ENCODE measurements at regions not wholly inside any gene's neighbourhood (a gene's known extent, or its start where the extent isn't known, plus 50 kb on each side); places are given as distances from the start of the nearest gene placed in this dataset.

- Histone ChIP-seq H3K27me3 (no peaks in the 10 kb centered on the region), H3K4me1 (ENCODE audit: insufficient read depth) (no peaks in the 10 kb centered on the region), H3K4me3 (no peak overlapping the region), H3K36me3 (no peaks in the 10 kb centered on the region), H3K9me3 (no peaks in the 10 kb centered on the region), H3K27ac (no peak overlapping the region)
- WGBS, 3 donors: 33 to 54% (median 51%) methylated on average over 5 of the region's 5 CpGs
- TF ChIP-seq EP300 (IDR thresholded peaks at IDR 0.05) (no peak), POLR2A (IDR thresholded peaks at IDR 0.05) (no peak), CTCF (IDR thresholded peaks at IDR 0.05) (no peak)
- intact Hi-C loops (cut with DNase I): no loop called here
- no peak for DNase-seq
These were observed 295.8 kb downstream of the GABRB3 start for GRCh38 chr15:26477044-26477443.

GRCh38 chr15:26475554-26475953, 297.3 kb downstream of the GABRB3 start:
- intact Hi-C loops (cut with DNase I): no loop called here
- Histone ChIP-seq H3K4me1 (ENCODE audit: insufficient read depth) (no peaks in the 10 kb centered on the region), H3K36me3 (no peaks in the 10 kb centered on the region), H3K27ac (no peak overlapping the region), H3K27me3 (no peaks in the 10 kb centered on the region), H3K9me3 (no peaks in the 10 kb centered on the region), H3K4me3 (no peak overlapping the region)
- TF ChIP-seq POLR2A (IDR thresholded peaks at IDR 0.05) (no peak), EP300 (IDR thresholded peaks at IDR 0.05) (no peak), CTCF (IDR thresholded peaks at IDR 0.05) (no peak)
- DNase-seq: no peak
- WGBS, 3 donors: 51 to 63% (median 56%) methylated on average over 7 of the region's 7 CpGs

GRCh38 chr15:26472661-26473060, 300.2 kb downstream of the GABRB3 start:
- no peaks in the 10 kb centered on the region for H3K4me1 ChIP-seq (ENCODE audit: insufficient read depth)
- H3K27me3 ChIP-seq: no peaks in the 10 kb centered on the region
- H3K9me3 ChIP-seq: no peaks in the 10 kb centered on the region
- H3K36me3 ChIP-seq: no peaks in the 10 kb centered on the region
- TF ChIP-seq EP300 (IDR thresholded peaks at IDR 0.05) (no peak), POLR2A (IDR thresholded peaks at IDR 0.05) (no peak), CTCF (IDR thresholded peaks at IDR 0.05) (no peak)
- no peak overlapping the region for H3K27ac ChIP-seq
- no peak for DNase-seq
- intact Hi-C loops (cut with DNase I): no loop called here
- H3K4me3 ChIP-seq: no peak overlapping the region
- WGBS, 3 donors: 72 to 76% (median 75%) methylated on average over 5 of the region's 5 CpGs

GRCh38 chr15:26461847-26462608, 310.8 kb downstream of the GABRB3 start:
- Histone ChIP-seq H3K4me3 (no peak overlapping the region), H3K36me3 (no peaks in the 10 kb centered on the region), H3K9me3 (no peaks in the 10 kb centered on the region), H3K4me1 (ENCODE audit: insufficient read depth) (no peaks in the 10 kb centered on the region), H3K27ac (no peak overlapping the region), H3K27me3 (no peaks in the 10 kb centered on the region)
- no peak for TF ChIP-seq POLR2A (IDR thresholded peaks at IDR 0.05)
- TF ChIP-seq EP300 (IDR thresholded peaks at IDR 0.05): no peak
- DNase-seq: no peak
- intact Hi-C loops (cut with DNase I): no loop called here
- 83 to 87% (median 84%) methylated on average over 13 of the region's 13 CpGs for WGBS, 3 donors

- Histone ChIP-seq H3K4me3 (no peak overlapping the region), H3K4me1 (ENCODE audit: insufficient read depth) (no peaks in the 10 kb centered on the region), H3K9me3 (no peaks in the 10 kb centered on the region), H3K27ac (no peak overlapping the region), H3K27me3 (no peaks in the 10 kb centered on the region), H3K36me3 (no peaks in the 10 kb centered on the region)
- intact Hi-C loops (cut with DNase I): no loop called here
- no peak for DNase-seq
- 29 to 50% (median 34%) methylated on average over 2 of the region's 2 CpGs for WGBS, 3 donors
- no peak for TF ChIP-seq EP300 (IDR thresholded peaks at IDR 0.05)
- no peak for TF ChIP-seq CTCF (IDR thresholded peaks at IDR 0.05)
- no peak for TF ChIP-seq POLR2A (IDR thresholded peaks at IDR 0.05)
These were observed 312.7 kb downstream of the GABRB3 start for GRCh38 chr15:26460165-26460564.
